Osteocyte (in vitro differentiated cells): ENCODE measurements at regions not wholly inside any gene's neighbourhood (a gene's known extent, or its start where the extent isn't known, plus 50 kb on each side); places are given as distances from the start of the nearest gene placed in this dataset.
A peak's percentile ranks its signal among the peaks of the same experiment; 100 is the strongest.

ENCODE experiments used
- DNase-seq: peaks from one replicate; pipeline ENCODE4 v3.0.0; 2021; ENCODE audit warnings: mixed read lengths; ENCODE audit not compliant: unreplicated experiment; ENCODE audit errors: extremely low spot score
- H3K27ac Mint-ChIP-seq: one replicate; pipeline ENCODE4 v1.8.0; 2021; ENCODE audit warnings: mild to moderate bottlenecking, mixed read lengths; ENCODE audit not compliant: unreplicated experiment
- H3K27me3 Mint-ChIP-seq: one replicate; pipeline ENCODE4 v1.8.0; 2021; ENCODE audit warnings: mixed read lengths; ENCODE audit not compliant: unreplicated experiment
- H3K36me3 Mint-ChIP-seq: one replicate; pipeline ENCODE4 v1.8.0; 2021; ENCODE audit warnings: mixed read lengths; ENCODE audit not compliant: unreplicated experiment
- H3K4me1 Mint-ChIP-seq: one replicate; pipeline ENCODE4 v1.8.0; 2021; ENCODE audit warnings: mixed read lengths; ENCODE audit not compliant: unreplicated experiment
- H3K4me3 Mint-ChIP-seq: one replicate; pipeline ENCODE4 v1.8.0; 2021; ENCODE audit warnings: mild to moderate bottlenecking, moderate library complexity, mixed read lengths; ENCODE audit not compliant: unreplicated experiment
- H3K9me3 Mint-ChIP-seq: one replicate; pipeline ENCODE4 v1.8.0; 2021; ENCODE audit warnings: mixed read lengths; ENCODE audit not compliant: unreplicated experiment
- CTCF ChIP-seq: fragments of 200-600 bp; sonication (generic); IDR thresholded peaks from 2 replicates; pipeline ENCODE4 v1.5.0; 2021; ENCODE audit warnings: antibody characterized with exemption, mild to moderate bottlenecking, moderate library complexity

DNA sequence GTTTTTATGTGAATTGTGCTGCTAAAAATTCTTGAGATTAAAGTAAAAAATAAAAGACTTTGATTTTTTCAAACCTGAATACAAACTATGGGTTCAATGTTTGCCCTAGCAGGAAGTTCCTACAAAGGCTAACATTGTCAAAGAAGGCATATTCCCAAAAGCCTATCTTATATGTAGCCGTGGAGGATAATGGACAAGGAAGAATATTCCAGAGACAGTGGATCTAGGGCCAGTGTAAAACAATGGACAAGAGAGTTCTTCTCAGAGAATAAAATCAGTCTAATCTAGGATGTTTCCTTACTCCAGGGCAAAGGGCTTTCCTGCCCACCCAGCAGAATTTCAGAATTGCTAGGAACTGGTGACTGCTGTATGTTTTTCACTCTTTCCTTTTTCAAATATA, 359.2 kb upstream of the ATP2B1 start:
- H3K4me1 Mint-ChIP-seq = peaks cover 7% of the 10 kb centered on the region
- no peaks in the 10 kb centered on the region for H3K27me3 Mint-ChIP-seq
- no peak for TF ChIP-seq CTCF

DNA sequence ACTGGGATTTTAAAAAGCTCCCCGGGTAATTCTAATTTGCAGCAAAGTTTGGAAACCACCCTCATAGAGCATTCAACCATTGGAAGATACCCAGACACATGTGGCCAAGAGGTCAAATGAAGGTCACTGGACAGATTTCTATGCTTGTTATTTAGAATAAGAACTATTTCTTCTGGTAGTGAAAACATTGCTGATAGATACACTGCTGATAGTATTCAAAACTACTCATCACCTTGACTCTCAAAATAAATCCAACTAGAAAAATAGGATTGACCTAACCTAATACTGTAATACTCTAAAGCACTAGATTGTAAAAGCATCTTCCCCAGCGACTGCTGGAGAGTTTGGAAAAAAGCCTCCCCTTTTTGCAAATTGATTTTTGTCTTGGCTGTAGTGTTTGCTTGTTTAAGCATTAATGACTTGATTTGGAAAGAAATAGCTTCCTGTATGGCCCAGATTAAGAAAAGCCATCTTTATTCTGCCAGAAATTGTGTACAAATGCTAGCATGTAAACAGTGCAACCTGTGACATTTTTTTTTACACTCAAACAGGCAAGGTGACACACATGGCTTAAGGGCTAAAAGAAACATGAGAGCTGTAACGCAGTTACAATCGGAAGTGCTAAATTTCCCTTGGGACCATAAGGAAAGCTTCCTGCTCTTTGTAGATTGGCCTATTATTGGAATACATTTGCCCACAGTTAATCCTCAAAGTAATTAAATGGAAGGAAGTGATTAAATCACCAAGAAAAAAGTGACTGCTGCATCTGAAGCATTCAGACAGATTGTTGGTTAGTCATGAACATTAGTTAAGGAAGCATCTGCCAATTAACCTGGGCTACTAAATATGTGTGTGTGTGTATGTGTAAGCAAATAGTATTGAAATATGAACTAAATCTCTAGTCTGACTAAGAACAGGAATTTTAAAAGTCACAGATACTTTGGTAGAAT, 356.5 kb upstream of the ATP2B1 start:
- H3K27me3 Mint-ChIP-seq = no peaks in the 10 kb centered on the region
- H3K4me1 Mint-ChIP-seq = peaks cover 17% of the 10 kb centered on the region
- no peak for TF ChIP-seq CTCF
- no peaks in the 10 kb centered on the region for H3K9me3 Mint-ChIP-seq
- DNase-seq = no peak
- no peak overlapping the region for H3K27ac Mint-ChIP-seq
- H3K4me3 Mint-ChIP-seq = no peak overlapping the region
- H3K36me3 Mint-ChIP-seq = no peaks in the 10 kb centered on the region

More for the DNA sequence above, 359.2 kb upstream of the ATP2B1 start:
- Mint-ChIP-seq H3K9me3 (peaks cover 6% of the 10 kb centered on the region), H3K4me3 (no peak overlapping the region), H3K36me3 (no peaks in the 10 kb centered on the region), H3K27ac (no peak overlapping the region)
- DNase-seq = no peak

- Mint-ChIP-seq H3K9me3 (no peaks in the 10 kb centered on the region), H3K36me3 (no peaks in the 10 kb centered on the region), H3K4me1 (peaks cover 35% of the 10 kb centered on the region), H3K27me3 (no peaks in the 10 kb centered on the region), H3K4me3 (no peak overlapping the region), H3K27ac (no peak overlapping the region)
- TF ChIP-seq CTCF = no peak
- no peak for DNase-seq
Measured at GRCh38 chr12:90062799-90063198, 354.2 kb upstream of the ATP2B1 start.

DNA sequence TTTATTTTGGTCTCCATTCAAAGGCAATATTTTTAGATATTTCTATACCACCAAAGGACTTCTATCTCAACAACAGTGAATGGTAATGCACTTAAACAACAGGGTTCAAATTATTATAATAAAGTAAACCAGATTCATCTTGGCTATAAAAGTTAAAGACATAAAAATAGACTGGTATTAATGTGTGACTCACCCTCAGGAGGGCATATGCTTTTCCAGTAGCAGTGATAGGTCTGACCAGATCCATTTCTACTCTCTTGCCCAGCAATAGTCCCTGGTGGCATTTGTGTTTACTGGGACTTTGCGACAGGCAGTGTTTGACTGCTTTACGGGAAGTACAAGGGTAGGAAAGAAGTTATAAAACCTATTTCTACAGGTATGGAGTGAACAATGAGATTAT, 353.2 kb upstream of the ATP2B1 start:
- H3K27ac Mint-ChIP-seq = peak overlapping the region; percentile 74
- no peaks in the 10 kb centered on the region for H3K27me3 Mint-ChIP-seq
- DNase-seq = no peak
- no peaks in the 10 kb centered on the region for H3K9me3 Mint-ChIP-seq
- TF ChIP-seq CTCF = no peak
- H3K4me1 Mint-ChIP-seq = peaks cover 39% of the 10 kb centered on the region
- H3K4me3 Mint-ChIP-seq = no peak overlapping the region
- H3K36me3 Mint-ChIP-seq = no peaks in the 10 kb centered on the region

- H3K27me3 Mint-ChIP-seq = no peaks in the 10 kb centered on the region
- H3K4me1 Mint-ChIP-seq = peaks cover 39% of the 10 kb centered on the region
- no peak overlapping the region for H3K27ac Mint-ChIP-seq
- no peak overlapping the region for H3K4me3 Mint-ChIP-seq
- H3K9me3 Mint-ChIP-seq = no peaks in the 10 kb centered on the region
- TF ChIP-seq CTCF = no peak
- no peak for DNase-seq
- H3K36me3 Mint-ChIP-seq = no peaks in the 10 kb centered on the region
Measured at GRCh38 chr12:90060031-90060430, 351.4 kb upstream of the ATP2B1 start.
